H1 (cell line): ENCODE measurements at regions not wholly inside any gene's neighbourhood (a gene's known extent, or its start where the extent isn't known, plus 50 kb on each side); places are given as distances from the start of the nearest gene placed in this dataset.

Source experiments
- CEBPB ChIP-seq: IDR thresholded peaks from 2 replicates; pipeline ENCODE4 v1.6.1; 2012; ENCODE audit warnings: low read depth, low read length
- FOSL1 ChIP-seq: IDR thresholded peaks from 2 replicates; pipeline ENCODE4 v1.6.1; 2011; ENCODE audit warnings: mild to moderate bottlenecking, low read depth, low read length, moderate library complexity; ENCODE audit not compliant: insufficient read depth
- POLR2A ChIP-seq, 2 experiments: IDR thresholded peaks; 1 replicate in 1 of 2; 2 replicates in 1 of 2; pipeline ENCODE4 v1.6.1; 2011; ENCODE audit warnings: low read depth in 2 of 2, low read length in 2 of 2, mild to moderate bottlenecking in 2 of 2; ENCODE audit errors: control extremely low read depth in 1 of 2
- POLR2AphosphoS5 ChIP-seq: IDR thresholded peaks from 2 replicates; pipeline ENCODE4 v1.6.1; 2011; ENCODE audit warnings: low read depth, low read length
- RAD21 ChIP-seq, 2 experiments: IDR thresholded peaks in 1 of 2; conservative IDR thresholded peaks in 1 of 2; 2 replicates each; pipeline ENCODE4 v1.6.1; 2011; ENCODE audit warnings: low read depth in 2 of 2, low read length in 2 of 2, improper control_type of control experiment in 1 of 2, inconsistent platforms in 1 of 2, mild to moderate bottlenecking in 1 of 2, moderate library complexity in 1 of 2
- RBBP5 ChIP-seq: IDR thresholded peaks from 2 replicates; pipeline ENCODE4 v1.7.1; 2012; ENCODE audit warnings: low read depth, mild to moderate bottlenecking, inconsistent platforms, low read length, moderate library complexity, borderline replicate concordance
- RFX5 ChIP-seq: IDR thresholded peaks from 2 replicates; pipeline ENCODE4 v1.6.1; 2011; ENCODE audit warnings: low read depth, low read length, improper control_type of control experiment, borderline replicate concordance
- RNF2 ChIP-seq: fragments of 200-900, 300-1000 bp; sonication (generic); IDR thresholded peaks from 2 replicates; pipeline ENCODE4 v1.7.1; 2016; ENCODE audit warnings: borderline replicate concordance, low read depth, mild to moderate bottlenecking, antibody characterized with exemption, low read length; ENCODE audit not compliant: poor library complexity, severe bottlenecking; ENCODE audit errors: missing control alignments
- SIN3A ChIP-seq, 2 experiments: IDR thresholded peaks in 1 of 2; conservative IDR thresholded peaks in 1 of 2; 2 replicates each; pipeline ENCODE4 v1.6.1; 2011 to 2012; ENCODE audit warnings: low read length in 2 of 2, improper control_type of control experiment in 1 of 2, low read depth in 1 of 2, mild to moderate bottlenecking in 1 of 2
- SIRT6 ChIP-seq: IDR thresholded peaks from one replicate; pipeline ENCODE4 v1.7.1; 2012; ENCODE audit warnings: low read length, inconsistent platforms
- TAF1 ChIP-seq: IDR thresholded peaks from 2 replicates; pipeline ENCODE4 v1.6.1; 2011; ENCODE audit warnings: mild to moderate bottlenecking, low read depth, low read length
- TF ChIP-seq, protein P1 (sequence below), 3 experiments: IDR thresholded peaks; 1 replicate in 2 of 3; 2 replicates in 1 of 3; pipeline versions ENCODE4 v1.5.1 to v1.6.1; 2011; ENCODE audit warnings: low read length in 3 of 3, mild to moderate bottlenecking in 3 of 3, inconsistent platforms in 2 of 3, low read depth in 1 of 3, moderate library complexity in 1 of 3; ENCODE audit not compliant: insufficient read depth in 1 of 3; ENCODE audit errors: control extremely low read depth in 1 of 3

DNA sequence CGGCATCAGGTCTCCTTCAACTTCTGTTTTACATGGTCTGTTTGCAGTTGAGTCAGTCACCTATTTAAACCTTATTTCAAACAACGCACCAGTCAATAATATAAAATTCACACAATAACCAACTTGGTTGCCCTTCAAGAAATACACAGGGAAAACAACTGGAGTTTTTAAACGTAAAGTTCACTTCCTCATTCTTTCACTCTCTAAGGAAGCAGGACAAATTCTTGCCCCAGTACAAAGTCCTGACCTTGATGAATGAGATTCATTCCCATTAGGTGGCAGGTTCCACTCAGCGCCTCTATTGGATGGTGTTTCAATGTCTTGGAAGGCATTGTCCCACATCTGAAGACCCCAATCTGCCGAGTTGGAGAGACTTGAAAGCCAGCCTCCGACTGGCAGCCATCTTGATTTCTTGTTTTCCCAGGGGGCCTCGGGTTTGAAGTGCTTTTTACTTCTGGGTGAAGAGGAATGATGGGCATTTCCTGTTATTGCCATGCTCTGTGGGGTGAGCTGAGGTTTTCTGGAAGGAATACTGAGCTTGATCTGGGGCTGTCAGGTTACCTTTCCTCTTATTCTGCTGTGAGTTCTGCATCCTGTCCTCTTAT is 105.0 kb downstream of the ACER2 start:
- TF ChIP-seq RFX5 (no peak), CEBPB (no peak), SIRT6 (no peak), RNF2 (no peak), SIN3A (conservative IDR thresholded peaks at IDR 0.05 in 1 of 2, IDR thresholded peaks at IDR 0.05 in 1 of 2; ENCODE audit: low read depth in 1 of 2, low read length in 2 of 2) (no peak), RAD21 (IDR thresholded peaks at IDR 0.05 in 1 of 2, conservative IDR thresholded peaks at IDR 0.05 in 1 of 2; ENCODE audit: low read depth in 2 of 2, low read length in 2 of 2) (no peak), RBBP5 (no peak), FOSL1 (no peak), TAF1 (no peak), POLR2AphosphoS5 (no peak), POLR2A (IDR thresholded peaks at IDR 0.05; ENCODE audit: control extremely low read depth in 1 of 2, low read depth in 2 of 2, low read length in 2 of 2) (no peak)
- TF ChIP-seq, protein P1, sequence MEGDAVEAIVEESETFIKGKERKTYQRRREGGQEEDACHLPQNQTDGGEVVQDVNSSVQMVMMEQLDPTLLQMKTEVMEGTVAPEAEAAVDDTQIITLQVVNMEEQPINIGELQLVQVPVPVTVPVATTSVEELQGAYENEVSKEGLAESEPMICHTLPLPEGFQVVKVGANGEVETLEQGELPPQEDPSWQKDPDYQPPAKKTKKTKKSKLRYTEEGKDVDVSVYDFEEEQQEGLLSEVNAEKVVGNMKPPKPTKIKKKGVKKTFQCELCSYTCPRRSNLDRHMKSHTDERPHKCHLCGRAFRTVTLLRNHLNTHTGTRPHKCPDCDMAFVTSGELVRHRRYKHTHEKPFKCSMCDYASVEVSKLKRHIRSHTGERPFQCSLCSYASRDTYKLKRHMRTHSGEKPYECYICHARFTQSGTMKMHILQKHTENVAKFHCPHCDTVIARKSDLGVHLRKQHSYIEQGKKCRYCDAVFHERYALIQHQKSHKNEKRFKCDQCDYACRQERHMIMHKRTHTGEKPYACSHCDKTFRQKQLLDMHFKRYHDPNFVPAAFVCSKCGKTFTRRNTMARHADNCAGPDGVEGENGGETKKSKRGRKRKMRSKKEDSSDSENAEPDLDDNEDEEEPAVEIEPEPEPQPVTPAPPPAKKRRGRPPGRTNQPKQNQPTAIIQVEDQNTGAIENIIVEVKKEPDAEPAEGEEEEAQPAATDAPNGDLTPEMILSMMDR (IDR thresholded peaks at IDR 0.05; ENCODE audit: control extremely low read depth in 1 of 3, insufficient read depth in 1 of 3, low read depth in 1 of 3, low read length in 3 of 3), result no peak
